K562 (cell line): ENCODE measurements at regions not wholly inside any gene's neighbourhood (a gene's known extent, or its start where the extent isn't known, plus 50 kb on each side); places are given as distances from the start of the nearest gene placed in this dataset.

Experiments used
- ATAC-seq: fragments of 200-7000 bp; cut with Tn5 transposase; 3 replicates; pipeline ENCODE4 v1.9.1; 2020; ENCODE audit warnings: moderate library complexity
- BruUV-seq: library from RNA; stranded (reverse); fragments of 400-500 nt; replicated peaks from 2 replicates; lab custom pipeline; 2021; lab: Mats Ljungman, UMichigan
- CTCF ChIA-PET: fragments of 300-600 bp; formaldehyde crosslinking; extraction: SDS; loops from one replicate; lab custom pipeline; 2021; ENCODE audit warnings: low intra/inter-chr PET ratio; lab: Yijun Ruan, JAX
- POLR2A ChIA-PET: fragments of 300-600, 350-650 bp; sonication (Branson Sonifier 250); formaldehyde crosslinking; extraction: SDS; loops from one replicate; lab custom pipeline; 2021; ENCODE audit warnings: antibody characterized with exemption, inconsistent platforms; lab: Yijun Ruan, JAX
- DNase-seq, 4 experiments: peaks; one replicate each; pipeline versions ENCODE4 v3.0.0 to v3.0.0-alpha.2; 2011 to 2018; ENCODE audit warnings: low spot score in 3 of 4, mixed read lengths in 3 of 4; ENCODE audit errors: extremely low read depth in 1 of 4
- FAIRE-seq: peaks from 2 replicates; lab custom pipeline; 2011; peaks lifted over from hg19 to GRCh38; lab: Jason Lieb, UNC
- H2AFZ ChIP-seq: 2 replicates; pipeline ENCODE4 v1.6.0; 2011; ENCODE audit warnings: low read depth, low read length, control low read depth, inconsistent platforms
- H3K27ac ChIP-seq: fragments of 200-600 bp; 3 replicates; pipeline ENCODE4 v1.8.0; 2011; ENCODE audit warnings: low read depth, mild to moderate bottlenecking, control low read depth, inconsistent platforms, low read length, moderate library complexity, mixed read lengths; ENCODE audit errors: extremely low read depth
- H3K27me3 ChIP-seq, 2 experiments: fragments of 300-600 bp in 1 of 2; 2 replicates in 1 of 2; 3 replicates in 1 of 2; pipeline versions ENCODE4 v1.6.0 to v1.8.0; 2011; ENCODE audit warnings: inconsistent platforms in 2 of 2, low read length in 2 of 2, mild to moderate bottlenecking in 1 of 2, mixed read lengths in 1 of 2, moderate library complexity in 1 of 2; ENCODE audit not compliant: control insufficient read depth in 2 of 2, insufficient read depth in 2 of 2
- H3K36me3 ChIP-seq: fragments of 300-600 bp; 3 replicates; pipeline ENCODE4 v1.8.0; 2011; ENCODE audit warnings: mild to moderate bottlenecking, low read length, inconsistent platforms; ENCODE audit not compliant: control insufficient read depth, insufficient read depth
- H3K4me1 ChIP-seq, 2 experiments: fragments of 200-600 bp in 1 of 2; replicated peaks in 1 of 2; 2 replicates in 1 of 2; 3 replicates in 1 of 2; pipeline versions ENCODE4 v1.5.1 to v1.8.0; 2011; ENCODE audit warnings: inconsistent platforms in 2 of 2, low read length in 2 of 2, mild to moderate bottlenecking in 1 of 2, mixed read lengths in 1 of 2, moderate library complexity in 1 of 2; ENCODE audit not compliant: control insufficient read depth in 2 of 2, insufficient read depth in 2 of 2
- H3K4me2 ChIP-seq: 2 replicates; pipeline ENCODE4 v1.6.1; 2011; ENCODE audit warnings: low read length, control low read depth, inconsistent platforms, mixed read lengths; ENCODE audit not compliant: insufficient read depth
- H3K4me3 ChIP-seq: fragments of 200-600 bp; sonication (generic), shearing (Covaris generic); 2 replicates; pipeline ENCODE4 v1.5.1; 2016; ENCODE audit warnings: control low read depth, inconsistent platforms
- H3K79me2 ChIP-seq: fragments of 200-600 bp; 3 replicates; pipeline ENCODE4 v1.8.0; 2011; ENCODE audit warnings: low read length, inconsistent platforms; ENCODE audit not compliant: control insufficient read depth, insufficient read depth
- H3K9ac ChIP-seq, 2 experiments: 2 replicates each; pipeline versions ENCODE4 v1.6.0 to v1.6.1; 2011; ENCODE audit warnings: low read depth in 2 of 2, low read length in 2 of 2, control low read depth in 1 of 2, inconsistent platforms in 1 of 2, mild to moderate bottlenecking in 1 of 2, mixed read lengths in 1 of 2; ENCODE audit not compliant: insufficient read depth in 1 of 2
- H3K9me1 ChIP-seq: one replicate; pipeline ENCODE4 v1.6.0; 2011; ENCODE audit warnings: inconsistent platforms, mild to moderate bottlenecking, low read length, moderate library complexity; ENCODE audit not compliant: control insufficient read depth, insufficient read depth
- H3K9me3 ChIP-seq: replicated peaks from 2 replicates; pipeline ENCODE4 v1.5.1; 2011; ENCODE audit warnings: low read depth, low read length, inconsistent platforms; ENCODE audit not compliant: control insufficient read depth, insufficient read depth
- H4K20me1 ChIP-seq: replicated peaks from 2 replicates; pipeline ENCODE4 v1.6.1; 2011; ENCODE audit warnings: low read length, inconsistent platforms, mixed read lengths; ENCODE audit not compliant: control insufficient read depth, insufficient read depth
- E2F3 ChIP-seq: fragments of 250-450 bp; sonication (Bioruptor Pico); IDR thresholded peaks from 2 replicates; pipeline ENCODE4 v1.4.0; 2020; ENCODE audit warnings: mild to moderate bottlenecking
- HDGF ChIP-seq: fragments of 450-650 bp; IDR thresholded peaks from 2 replicates; pipeline ENCODE4 v1.6.1; 2016
- HINFP ChIP-seq: fragments of 450-650 bp; conservative IDR thresholded peaks from 2 replicates; pipeline ENCODE4 v1.6.1; 2016; ENCODE audit warnings: missing genetic modification characterization, low read depth, mild to moderate bottlenecking, control low read depth, missing compliant biosample characterization
- MIER1 ChIP-seq: fragments of 450-650 bp; IDR thresholded peaks from 2 replicates; pipeline ENCODE4 v1.6.1; 2016; ENCODE audit warnings: antibody characterized with exemption, mild to moderate bottlenecking, low read depth
- STAT5B ChIP-seq: fragments of 250-450 bp; sonication (Bioruptor Pico); IDR thresholded peaks from 2 replicates; pipeline ENCODE4 v1.8.0; 2021; ENCODE audit warnings: mild to moderate bottlenecking, inconsistent platforms
- ZBTB33 ChIP-seq: sonication (generic); formaldehyde crosslinking; IDR thresholded peaks from 2 replicates; pipeline ENCODE4 v1.8.1; 2023; ENCODE audit warnings: mild to moderate bottlenecking, missing genetic modification reagents
- WGBS: fragments of 100-300 bp; shearing (Covaris generic); methylation state at CpG from one replicate; pipeline ENCODE4 v1.1.6; 2016; ENCODE audit warnings: low coverage, mixed read lengths; ENCODE audit not compliant: insufficient coverage; ENCODE audit errors: missing lambda C conversion rate; 5-methylcytosine and 5-hydroxymethylcytosine counted together
- in situ Hi-C: fragments of 300-500 bp; cut with MboI; formaldehyde crosslinking; loops from 4 replicates; pipeline ENCODE4 v1.15.0; 2018; ENCODE audit warnings: inconsistent platforms, mixed read lengths
- intact Hi-C: fragments of 100-400 bp; cut with micrococcal nuclease; formaldehyde crosslinking; loops from 2 replicates; pipeline ENCODE4 v1.14.2; 2022

GRCh38 chr22:48485149-48486133 lies 1342.2 kb downstream of the BRD1 start:
- intact Hi-C loops (no loop called here), in situ Hi-C loops (loop anchor here (25.0 kb wide), 1 partner anchor 898 kb away; no protein-coding TSS in a partner anchor)
- CTCF ChIA-PET: no interaction called here
- no peaks in the 10 kb centered on the region for H3K4me1 ChIP-seq
- no peaks in the 10 kb centered on the region for H4K20me1 ChIP-seq
- 1% methylated on average over 10 of the region's 22 CpGs for WGBS
- H3K9ac ChIP-seq: no peak overlapping the region
- no TSS peak for BruUV-seq
- H3K9me1 ChIP-seq: no peaks in the 10 kb centered on the region
- no peak overlapping the region for H3K4me2 ChIP-seq
- H3K9me3 ChIP-seq: no peaks in the 10 kb centered on the region
- no peaks in the 10 kb centered on the region for H3K36me3 ChIP-seq
- DNase-seq (no peak), ATAC-seq (no peak), FAIRE-seq (no peak)
- H3K27me3 ChIP-seq: no peaks in the 10 kb centered on the region
- H2AFZ ChIP-seq: no peak overlapping the region
- no peak overlapping the region for H3K27ac ChIP-seq
- POLR2A ChIA-PET: no interaction called here
- H3K4me3 ChIP-seq: no peak overlapping the region
- no peak for TF ChIP-seq MIER1
- H3K79me2 ChIP-seq: no peaks in the 10 kb centered on the region

GRCh38 chr22:48483764-48484528 lies 1343.7 kb downstream of the BRD1 start:
- peaks cover 0 to 3% of the 10 kb centered on the region in 2 experiments; a peak in 1 of 5 replicates for H3K27me3 ChIP-seq
- DNase-seq (no peak), ATAC-seq (no peak), FAIRE-seq (no peak)
- no peaks in the 10 kb centered on the region for H3K9me1 ChIP-seq
- H3K9ac ChIP-seq: no peak overlapping the region
- ChIA-PET POLR2A (no interaction called here), CTCF (no interaction called here)
- BruUV-seq: no TSS peak
- in situ Hi-C loops: loop anchor here (25.0 kb wide), 1 partner anchor 897 kb away; no protein-coding TSS in a partner anchor
- TF ChIP-seq HINFP (tag) (no peak), E2F3 (CRISPR knock-in tag) (no peak), ZBTB33 (CRISPR knock-in tag) (no peak), HDGF (no peak), STAT5B (CRISPR knock-in tag) (no peak)
- H4K20me1 ChIP-seq: no peaks in the 10 kb centered on the region
- H3K9me3 ChIP-seq: no peaks in the 10 kb centered on the region
- no peak overlapping the region for H3K4me2 ChIP-seq
- H3K4me3 ChIP-seq: no peak overlapping the region
- H2AFZ ChIP-seq: no peak overlapping the region
- WGBS: 3% methylated on average over 7 of the region's 12 CpGs
- H3K79me2 ChIP-seq: no peaks in the 10 kb centered on the region
- no peak overlapping the region for H3K27ac ChIP-seq
- intact Hi-C loops: no loop called here
- H3K36me3 ChIP-seq: no peaks in the 10 kb centered on the region
- no peaks in the 10 kb centered on the region for H3K4me1 ChIP-seq
